A673 (cell line): ENCODE measurements at regions not wholly inside any gene's neighbourhood (a gene's known extent, or its start where the extent isn't known, plus 50 kb on each side); places are given as distances from the start of the nearest gene placed in this dataset.

ENCODE experiments used
- BruUV-seq: library from RNA; stranded (reverse); fragments of 400-500 nt; replicated peaks from 2 replicates; lab custom pipeline; 2021; lab: Mats Ljungman, UMichigan
- CTCF ChIA-PET: fragments of 300-600 bp; sonication (Branson Sonifier 250); formaldehyde crosslinking; loops from one replicate; lab custom pipeline; 2022; ENCODE audit warnings: antibody characterized with exemption; lab: Charles Lee
- POLR2A ChIA-PET: fragments of 300-600 bp; sonication (Branson Sonifier 250); formaldehyde crosslinking; loops from one replicate; lab custom pipeline; 2022; ENCODE audit warnings: antibody characterized with exemption; ENCODE audit not compliant: low non-redundant PET; lab: Charles Lee
- DNase-seq: peaks from one replicate; pipeline ENCODE4 v3.0.0-alpha.2; 2015; ENCODE audit warnings: low spot score
- H3K27ac ChIP-seq: fragments of 200-600 bp; sonication (generic); 2 replicates; pipeline ENCODE4 v1.5.1; 2016; ENCODE audit warnings: mixed run types, low read depth, mild to moderate bottlenecking, mixed read lengths, antibody characterized with exemption, low read length; ENCODE audit not compliant: poor library complexity, severe bottlenecking
- H3K27me3 ChIP-seq: fragments of 200-600 bp; sonication (generic); replicated peaks from 2 replicates; pipeline ENCODE4 v1.6.1; 2017; ENCODE audit warnings: mixed run types, low read depth, mild to moderate bottlenecking, mixed read lengths, antibody characterized with exemption, low read length; ENCODE audit not compliant: insufficient read depth, poor library complexity
- H3K36me3 ChIP-seq: fragments of 200-600 bp; sonication (generic); 2 replicates; pipeline ENCODE4 v1.6.1; 2016; ENCODE audit warnings: mixed run types, mild to moderate bottlenecking, mixed read lengths, antibody characterized with exemption, low read length; ENCODE audit not compliant: insufficient read depth, poor library complexity, severe bottlenecking
- H3K4me1 ChIP-seq: fragments of 200-600 bp; sonication (generic); 2 replicates; pipeline ENCODE4 v1.6.1; 2017; ENCODE audit warnings: mixed run types, mild to moderate bottlenecking, mixed read lengths, antibody characterized with exemption, low read length; ENCODE audit not compliant: insufficient read depth, poor library complexity, severe bottlenecking
- H3K4me3 ChIP-seq: fragments of 200-600 bp; sonication (generic); 2 replicates; pipeline ENCODE4 v1.5.1; 2016; ENCODE audit warnings: low read depth, mixed run types, mild to moderate bottlenecking, mixed read lengths, low read length; ENCODE audit not compliant: poor library complexity, severe bottlenecking
- H3K9me3 ChIP-seq: fragments of 200-600 bp; sonication (generic); 2 replicates; pipeline ENCODE4 v1.6.1; 2016; ENCODE audit warnings: mixed run types, low read depth, mild to moderate bottlenecking, mixed read lengths, antibody characterized with exemption, low read length; ENCODE audit not compliant: poor library complexity, severe bottlenecking
- EZH2 ChIP-seq: fragments of 200-600 bp; sonication (generic); IDR thresholded peaks from 2 replicates; pipeline ENCODE4 v1.6.1; 2017; ENCODE audit warnings: borderline replicate concordance, low read depth, mild to moderate bottlenecking, mixed read lengths, antibody characterized with exemption, low read length; ENCODE audit not compliant: poor library complexity, severe bottlenecking
- intact Hi-C: fragments of 100-400 bp; cut with micrococcal nuclease; formaldehyde crosslinking; loops from one replicate; pipeline ENCODE4 v1.10.0; 2022; ENCODE audit not compliant: unreplicated experiment
- TF ChIP-seq, protein P1 (sequence below): fragments of 300-800, 200-600 bp; sonication (generic); conservative IDR thresholded peaks from 2 replicates; pipeline ENCODE4 v1.5.1; 2017; ENCODE audit warnings: low read depth, mild to moderate bottlenecking, antibody characterized with exemption, low read length, moderate library complexity, mixed read lengths

GRCh38 chr1:5253036-5253435 is 598.6 kb downstream of the AJAP1 start:
- H3K36me3 ChIP-seq, result no peaks in the 10 kb centered on the region
- CTCF ChIA-PET, result interaction anchor here (0.6 kb wide), 1 partner anchor 109 kb away, joined by 4 read pairs; no protein-coding TSS in a partner anchor
- H3K9me3 ChIP-seq, result no peaks in the 10 kb centered on the region
- no peak overlapping the region for H3K27ac ChIP-seq
- POLR2A ChIA-PET, result no interaction called here
- DNase-seq, result no peak
- no peak for TF ChIP-seq EZH2
- TF ChIP-seq, protein P1, sequence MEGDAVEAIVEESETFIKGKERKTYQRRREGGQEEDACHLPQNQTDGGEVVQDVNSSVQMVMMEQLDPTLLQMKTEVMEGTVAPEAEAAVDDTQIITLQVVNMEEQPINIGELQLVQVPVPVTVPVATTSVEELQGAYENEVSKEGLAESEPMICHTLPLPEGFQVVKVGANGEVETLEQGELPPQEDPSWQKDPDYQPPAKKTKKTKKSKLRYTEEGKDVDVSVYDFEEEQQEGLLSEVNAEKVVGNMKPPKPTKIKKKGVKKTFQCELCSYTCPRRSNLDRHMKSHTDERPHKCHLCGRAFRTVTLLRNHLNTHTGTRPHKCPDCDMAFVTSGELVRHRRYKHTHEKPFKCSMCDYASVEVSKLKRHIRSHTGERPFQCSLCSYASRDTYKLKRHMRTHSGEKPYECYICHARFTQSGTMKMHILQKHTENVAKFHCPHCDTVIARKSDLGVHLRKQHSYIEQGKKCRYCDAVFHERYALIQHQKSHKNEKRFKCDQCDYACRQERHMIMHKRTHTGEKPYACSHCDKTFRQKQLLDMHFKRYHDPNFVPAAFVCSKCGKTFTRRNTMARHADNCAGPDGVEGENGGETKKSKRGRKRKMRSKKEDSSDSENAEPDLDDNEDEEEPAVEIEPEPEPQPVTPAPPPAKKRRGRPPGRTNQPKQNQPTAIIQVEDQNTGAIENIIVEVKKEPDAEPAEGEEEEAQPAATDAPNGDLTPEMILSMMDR, result no peak
- H3K27me3 ChIP-seq, result no peaks in the 10 kb centered on the region
- no peak overlapping the region for H3K4me3 ChIP-seq
- H3K4me1 ChIP-seq, result no peaks in the 10 kb centered on the region
- intact Hi-C loops, result no loop called here
- BruUV-seq, result no TSS peak

DNA sequence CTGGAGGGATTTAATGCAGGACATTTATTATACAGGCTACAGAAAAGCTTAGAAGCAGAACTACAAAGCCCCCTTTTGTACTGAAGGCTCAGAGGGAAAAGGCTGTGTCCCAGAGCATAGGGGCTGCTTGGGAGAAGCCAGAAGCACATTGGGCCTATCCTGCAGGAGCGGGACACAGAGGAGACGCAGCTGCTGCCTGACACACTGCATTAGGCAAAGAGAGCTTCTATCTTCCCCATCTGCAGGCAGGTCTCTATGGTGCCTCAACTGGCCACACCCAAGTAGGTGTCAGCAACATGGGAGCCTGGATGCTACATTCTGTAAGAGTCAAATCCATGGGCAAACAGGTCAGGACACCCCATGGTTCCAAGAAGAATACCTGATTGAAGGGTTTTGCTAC is 595.9 kb downstream of the AJAP1 start:
- H3K27me3 ChIP-seq, result no peaks in the 10 kb centered on the region
- no peak for TF ChIP-seq EZH2
- TF ChIP-seq, protein P1, result no peak
- ChIA-PET CTCF (no interaction called here), POLR2A (no interaction called here)
- no peaks in the 10 kb centered on the region for H3K4me1 ChIP-seq
- no TSS peak for BruUV-seq
- H3K9me3 ChIP-seq, result peaks cover 3% of the 10 kb centered on the region
- H3K27ac ChIP-seq, result no peak overlapping the region
- no peak for DNase-seq
- intact Hi-C loops, result no loop called here
- H3K36me3 ChIP-seq, result no peaks in the 10 kb centered on the region
- no peak overlapping the region for H3K4me3 ChIP-seq

GRCh38 chr1:5245348-5245747 is 590.9 kb downstream of the AJAP1 start:
- ChIA-PET POLR2A (no interaction called here), CTCF (no interaction called here)
- TF ChIP-seq, protein P1, result no peak
- no peak for TF ChIP-seq EZH2

More at GRCh38 chr1:5245348-5245747, 590.9 kb downstream of the AJAP1 start:
- H3K36me3 ChIP-seq, result no peaks in the 10 kb centered on the region
- no peak overlapping the region for H3K4me3 ChIP-seq
- H3K9me3 ChIP-seq, result peaks cover 6% of the 10 kb centered on the region
- BruUV-seq, result no TSS peak
- intact Hi-C loops, result no loop called here
- H3K4me1 ChIP-seq, result no peaks in the 10 kb centered on the region
- DNase-seq, result no peak
- no peak overlapping the region for H3K27ac ChIP-seq
- H3K27me3 ChIP-seq, result no peaks in the 10 kb centered on the region
